K562 (cell line): ENCODE measurements at regions not wholly inside any gene's neighbourhood (a gene's known extent, or its start where the extent isn't known, plus 50 kb on each side); places are given as distances from the start of the nearest gene placed in this dataset.

Source experiments
- ATAC-seq: fragments of 200-7000 bp; cut with Tn5 transposase; 3 replicates; pipeline ENCODE4 v1.9.1; 2020; ENCODE audit warnings: moderate library complexity
- BruUV-seq: library from RNA; stranded (reverse); fragments of 400-500 nt; replicated peaks from 2 replicates; lab custom pipeline; 2021; lab: Mats Ljungman, UMichigan
- CTCF ChIA-PET: fragments of 300-600 bp; formaldehyde crosslinking; extraction: SDS; loops from one replicate; lab custom pipeline; 2021; ENCODE audit warnings: low intra/inter-chr PET ratio; lab: Yijun Ruan, JAX
- POLR2A ChIA-PET: fragments of 300-600, 350-650 bp; sonication (Branson Sonifier 250); formaldehyde crosslinking; extraction: SDS; loops from one replicate; lab custom pipeline; 2021; ENCODE audit warnings: antibody characterized with exemption, inconsistent platforms; lab: Yijun Ruan, JAX
- DNase-seq, 4 experiments: peaks; one replicate each; pipeline versions ENCODE4 v3.0.0 to v3.0.0-alpha.2; 2011 to 2018; ENCODE audit warnings: low spot score in 3 of 4, mixed read lengths in 3 of 4; ENCODE audit errors: extremely low read depth in 1 of 4
- FAIRE-seq: peaks from 2 replicates; lab custom pipeline; 2011; peaks lifted over from hg19 to GRCh38; lab: Jason Lieb, UNC
- H2AFZ ChIP-seq: 2 replicates; pipeline ENCODE4 v1.6.0; 2011; ENCODE audit warnings: low read depth, low read length, control low read depth, inconsistent platforms
- H3K27ac ChIP-seq: fragments of 200-600 bp; 3 replicates; pipeline ENCODE4 v1.8.0; 2011; ENCODE audit warnings: low read depth, mild to moderate bottlenecking, control low read depth, inconsistent platforms, low read length, moderate library complexity, mixed read lengths; ENCODE audit errors: extremely low read depth
- H3K27me3 ChIP-seq, 2 experiments: fragments of 300-600 bp in 1 of 2; 2 replicates in 1 of 2; 3 replicates in 1 of 2; pipeline versions ENCODE4 v1.6.0 to v1.8.0; 2011; ENCODE audit warnings: inconsistent platforms in 2 of 2, low read length in 2 of 2, mild to moderate bottlenecking in 1 of 2, mixed read lengths in 1 of 2, moderate library complexity in 1 of 2; ENCODE audit not compliant: control insufficient read depth in 2 of 2, insufficient read depth in 2 of 2
- H3K36me3 ChIP-seq: fragments of 300-600 bp; 3 replicates; pipeline ENCODE4 v1.8.0; 2011; ENCODE audit warnings: mild to moderate bottlenecking, low read length, inconsistent platforms; ENCODE audit not compliant: control insufficient read depth, insufficient read depth
- H3K4me1 ChIP-seq, 2 experiments: fragments of 200-600 bp in 1 of 2; replicated peaks in 1 of 2; 2 replicates in 1 of 2; 3 replicates in 1 of 2; pipeline versions ENCODE4 v1.5.1 to v1.8.0; 2011; ENCODE audit warnings: inconsistent platforms in 2 of 2, low read length in 2 of 2, mild to moderate bottlenecking in 1 of 2, mixed read lengths in 1 of 2, moderate library complexity in 1 of 2; ENCODE audit not compliant: control insufficient read depth in 2 of 2, insufficient read depth in 2 of 2
- H3K4me2 ChIP-seq: 2 replicates; pipeline ENCODE4 v1.6.1; 2011; ENCODE audit warnings: low read length, control low read depth, inconsistent platforms, mixed read lengths; ENCODE audit not compliant: insufficient read depth
- H3K4me3 ChIP-seq: fragments of 200-600 bp; sonication (generic), shearing (Covaris generic); 2 replicates; pipeline ENCODE4 v1.5.1; 2016; ENCODE audit warnings: control low read depth, inconsistent platforms
- H3K79me2 ChIP-seq: fragments of 200-600 bp; 3 replicates; pipeline ENCODE4 v1.8.0; 2011; ENCODE audit warnings: low read length, inconsistent platforms; ENCODE audit not compliant: control insufficient read depth, insufficient read depth
- H3K9ac ChIP-seq, 2 experiments: 2 replicates each; pipeline versions ENCODE4 v1.6.0 to v1.6.1; 2011; ENCODE audit warnings: low read depth in 2 of 2, low read length in 2 of 2, control low read depth in 1 of 2, inconsistent platforms in 1 of 2, mild to moderate bottlenecking in 1 of 2, mixed read lengths in 1 of 2; ENCODE audit not compliant: insufficient read depth in 1 of 2
- H3K9me1 ChIP-seq: one replicate; pipeline ENCODE4 v1.6.0; 2011; ENCODE audit warnings: inconsistent platforms, mild to moderate bottlenecking, low read length, moderate library complexity; ENCODE audit not compliant: control insufficient read depth, insufficient read depth
- H3K9me3 ChIP-seq: replicated peaks from 2 replicates; pipeline ENCODE4 v1.5.1; 2011; ENCODE audit warnings: low read depth, low read length, inconsistent platforms; ENCODE audit not compliant: control insufficient read depth, insufficient read depth
- H4K20me1 ChIP-seq: replicated peaks from 2 replicates; pipeline ENCODE4 v1.6.1; 2011; ENCODE audit warnings: low read length, inconsistent platforms, mixed read lengths; ENCODE audit not compliant: control insufficient read depth, insufficient read depth
- ETS2 ChIP-seq: IDR thresholded peaks from 2 replicates; pipeline ENCODE4 v1.6.1; 2016; ENCODE audit warnings: borderline replicate concordance, missing genetic modification characterization, mild to moderate bottlenecking, moderate library complexity, missing compliant biosample characterization; ENCODE audit not compliant: poor library complexity, severe bottlenecking
- ETV6 ChIP-seq, 3 experiments: fragments of 150-350 bp in 1 of 3; sonication (generic) in 1 of 3; formaldehyde crosslinking in 1 of 3; IDR thresholded peaks; 2 replicates each; pipeline versions ENCODE4 v1.6.1 to v1.8.0; 2014 to 2022; ENCODE audit warnings: borderline replicate concordance in 2 of 3, low read depth in 2 of 3, antibody characterized with exemption in 1 of 3, low read length in 1 of 3, mild to moderate bottlenecking in 1 of 3, missing genetic modification reagents in 1 of 3
- HDAC6 ChIP-seq: IDR thresholded peaks from 2 replicates; pipeline ENCODE4 v1.6.1; 2012; ENCODE audit warnings: low read depth, mild to moderate bottlenecking, control low read depth, inconsistent platforms, low read length, moderate library complexity
- HDGF ChIP-seq: fragments of 450-650 bp; IDR thresholded peaks from 2 replicates; pipeline ENCODE4 v1.6.1; 2016
- HMG20A ChIP-seq: fragments of 450-650 bp; formaldehyde crosslinking; conservative IDR thresholded peaks from 2 replicates; pipeline ENCODE4 v1.4.0; 2020; ENCODE audit warnings: mild to moderate bottlenecking, mixed read lengths
- KHSRP ChIP-seq: fragments of 450-650 bp; IDR thresholded peaks from 2 replicates; pipeline ENCODE4 v1.6.1; 2017
- KLF1 ChIP-seq: fragments of 450-650 bp; IDR thresholded peaks from 2 replicates; pipeline ENCODE4 v1.6.1; 2016; ENCODE audit warnings: missing genetic modification characterization, missing compliant biosample characterization
- NONO ChIP-seq, 2 experiments: fragments of 200-400 bp in 1 of 2; fragments of 450-650 bp in 1 of 2; formaldehyde crosslinking in 1 of 2; IDR thresholded peaks; 2 replicates each; pipeline ENCODE4 v1.6.1; 2017; ENCODE audit warnings: low read depth in 2 of 2, mild to moderate bottlenecking in 2 of 2, moderate library complexity in 2 of 2, low read length in 1 of 2
- PHF8 ChIP-seq: fragments of 200-600 bp; sonication (generic); IDR thresholded peaks from 2 replicates; pipeline ENCODE4 v1.6.1; 2012; ENCODE audit warnings: mixed run types, mild to moderate bottlenecking, inconsistent platforms, low read length, moderate library complexity, borderline replicate concordance
- TEAD4 ChIP-seq, 2 experiments: sonication (generic) in 1 of 2; formaldehyde crosslinking in 1 of 2; IDR thresholded peaks; 2 replicates each; pipeline versions ENCODE4 v1.6.1 to v1.8.0; 2012 to 2022; ENCODE audit warnings: borderline replicate concordance in 1 of 2, inconsistent platforms in 1 of 2, low read length in 1 of 2, mild to moderate bottlenecking in 1 of 2, missing genetic modification reagents in 1 of 2
- ZNF121 ChIP-seq: sonication (generic); formaldehyde crosslinking; conservative IDR thresholded peaks from 2 replicates; pipeline ENCODE4 v1.8.0; 2022; ENCODE audit warnings: missing genetic modification reagents
- ZNF589 ChIP-seq: fragments of 200-800 bp; sonication (Bioruptor generic); IDR thresholded peaks from 2 replicates; pipeline ENCODE4 v1.6.1; 2016; ENCODE audit warnings: low read depth, missing genetic modification characterization, missing compliant biosample characterization
- ZNF785 ChIP-seq: fragments of 250-450 bp; sonication (Bioruptor Pico); IDR thresholded peaks from 2 replicates; pipeline ENCODE4 v1.4.0; 2020; ENCODE audit warnings: mild to moderate bottlenecking
- WGBS: fragments of 100-300 bp; shearing (Covaris generic); methylation state at CpG from one replicate; pipeline ENCODE4 v1.1.6; 2016; ENCODE audit warnings: low coverage, mixed read lengths; ENCODE audit not compliant: insufficient coverage; ENCODE audit errors: missing lambda C conversion rate; 5-methylcytosine and 5-hydroxymethylcytosine counted together
- in situ Hi-C: fragments of 300-500 bp; cut with MboI; formaldehyde crosslinking; loops from 4 replicates; pipeline ENCODE4 v1.15.0; 2018; ENCODE audit warnings: inconsistent platforms, mixed read lengths
- intact Hi-C: fragments of 100-400 bp; cut with micrococcal nuclease; formaldehyde crosslinking; loops from 2 replicates; pipeline ENCODE4 v1.14.2; 2022
- TF ChIP-seq, protein P1 (sequence below): fragments of 250-450 bp; sonication (Bioruptor Pico); IDR thresholded peaks from 2 replicates; pipeline ENCODE4 v1.8.0; 2022; ENCODE audit warnings: moderate library complexity, mild to moderate bottlenecking, inconsistent platforms
- TF ChIP-seq, protein P2 (sequence below), 2 experiments: fragments of 450-650 bp in 1 of 2; IDR thresholded peaks; 2 replicates each; pipeline ENCODE4 v1.6.1; 2011 to 2017; ENCODE audit warnings: low read depth in 2 of 2, antibody characterized with exemption in 1 of 2, borderline replicate concordance in 1 of 2, low read length in 1 of 2, mild to moderate bottlenecking in 1 of 2, mixed read lengths in 1 of 2; ENCODE audit not compliant: control insufficient read depth in 1 of 2
- TF ChIP-seq, protein P3 (sequence below): fragments of 250-450 bp; sonication (Bioruptor Pico); IDR thresholded peaks from 2 replicates; pipeline ENCODE4 v1.4.0; 2020

DNA sequence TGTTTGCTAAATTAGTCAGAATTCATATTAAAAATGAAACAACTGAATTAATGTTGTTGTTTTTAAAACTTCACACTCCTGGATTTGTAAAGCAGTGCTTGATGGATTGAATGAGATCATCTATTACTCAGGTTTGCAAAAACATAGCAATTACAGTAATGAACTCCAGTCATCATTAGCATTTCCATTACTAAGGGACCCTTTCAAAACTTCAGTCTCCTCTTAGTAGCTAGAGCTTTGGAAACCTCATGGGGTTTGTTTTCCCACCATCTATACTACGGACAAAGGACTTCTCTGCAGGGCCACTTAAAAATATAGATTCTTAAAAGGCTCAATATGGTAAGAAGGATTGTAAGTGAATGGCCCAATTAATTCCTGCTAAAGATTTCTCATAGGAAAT, 174.5 kb upstream of the PRNP start:
- H3K9ac ChIP-seq: no peak overlapping the region
- in situ Hi-C loops (no loop called here), intact Hi-C loops (no loop called here)
- H3K4me2 ChIP-seq: no peak overlapping the region
- no TSS peak for BruUV-seq
- no peak for FAIRE-seq
- no peaks in the 10 kb centered on the region for H4K20me1 ChIP-seq
- H3K36me3 ChIP-seq: no peaks in the 10 kb centered on the region
- H3K4me1 ChIP-seq: no peaks in the 10 kb centered on the region
- H2AFZ ChIP-seq: no peak overlapping the region
- no peaks in the 10 kb centered on the region for H3K79me2 ChIP-seq
- POLR2A ChIA-PET: no interaction called here
- CTCF ChIA-PET: no interaction called here
- no peaks in the 10 kb centered on the region for H3K27me3 ChIP-seq
- H3K4me3 ChIP-seq: no peak overlapping the region
- no peak overlapping the region for H3K27ac ChIP-seq
- DNase-seq: no peak
- 0% methylated on average over 1 of the region's 1 CpG for WGBS
- no peaks in the 10 kb centered on the region for H3K9me1 ChIP-seq
- no peak for ATAC-seq
- H3K9me3 ChIP-seq: no peaks in the 10 kb centered on the region
- TF ChIP-seq HDGF (no peak), HMG20A (CRISPR knock-in tag) (no peak), ZNF121 (CRISPR knock-in tag) (no peak), KLF1 (tag) (no peak), ETS2 (tag) (no peak), ETV6 (IDR thresholded peaks at IDR 0.05; ENCODE audit: borderline replicate concordance in 1 of 2, low read depth in 2 of 2, low read length in 1 of 2) (no peak), ETV6 (CRISPR knock-in tag; IDR thresholded peaks at IDR 0.05; ENCODE audit: borderline replicate concordance) (no peak), ZNF785 (CRISPR knock-in tag) (no peak), ZNF589 (CRISPR knock-in tag) (no peak), KHSRP (no peak), NONO (IDR thresholded peaks at IDR 0.05; ENCODE audit: low read depth in 2 of 2, low read length in 1 of 2) (no peak), TEAD4 (IDR thresholded peaks at IDR 0.05; ENCODE audit: low read length) (no peak), TEAD4 (CRISPR knock-in tag; IDR thresholded peaks at IDR 0.05; ENCODE audit: borderline replicate concordance) (no peak), HDAC6 (no peak), PHF8 (no peak)
- TF ChIP-seq, protein P1, sequence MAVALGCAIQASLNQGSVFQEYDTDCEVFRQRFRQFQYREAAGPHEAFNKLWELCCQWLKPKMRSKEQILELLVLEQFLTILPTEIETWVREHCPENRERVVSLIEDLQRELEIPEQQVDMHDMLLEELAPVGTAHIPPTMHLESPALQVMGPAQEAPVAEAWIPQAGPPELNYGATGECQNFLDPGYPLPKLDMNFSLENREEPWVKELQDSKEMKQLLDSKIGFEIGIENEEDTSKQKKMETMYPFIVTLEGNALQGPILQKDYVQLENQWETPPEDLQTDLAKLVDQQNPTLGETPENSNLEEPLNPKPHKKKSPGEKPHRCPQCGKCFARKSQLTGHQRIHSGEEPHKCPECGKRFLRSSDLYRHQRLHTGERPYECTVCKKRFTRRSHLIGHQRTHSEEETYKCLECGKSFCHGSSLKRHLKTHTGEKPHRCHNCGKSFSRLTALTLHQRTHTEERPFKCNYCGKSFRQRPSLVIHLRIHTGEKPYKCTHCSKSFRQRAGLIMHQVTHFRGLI (CRISPR knock-in tag): no peak
- TF ChIP-seq, protein P2, sequence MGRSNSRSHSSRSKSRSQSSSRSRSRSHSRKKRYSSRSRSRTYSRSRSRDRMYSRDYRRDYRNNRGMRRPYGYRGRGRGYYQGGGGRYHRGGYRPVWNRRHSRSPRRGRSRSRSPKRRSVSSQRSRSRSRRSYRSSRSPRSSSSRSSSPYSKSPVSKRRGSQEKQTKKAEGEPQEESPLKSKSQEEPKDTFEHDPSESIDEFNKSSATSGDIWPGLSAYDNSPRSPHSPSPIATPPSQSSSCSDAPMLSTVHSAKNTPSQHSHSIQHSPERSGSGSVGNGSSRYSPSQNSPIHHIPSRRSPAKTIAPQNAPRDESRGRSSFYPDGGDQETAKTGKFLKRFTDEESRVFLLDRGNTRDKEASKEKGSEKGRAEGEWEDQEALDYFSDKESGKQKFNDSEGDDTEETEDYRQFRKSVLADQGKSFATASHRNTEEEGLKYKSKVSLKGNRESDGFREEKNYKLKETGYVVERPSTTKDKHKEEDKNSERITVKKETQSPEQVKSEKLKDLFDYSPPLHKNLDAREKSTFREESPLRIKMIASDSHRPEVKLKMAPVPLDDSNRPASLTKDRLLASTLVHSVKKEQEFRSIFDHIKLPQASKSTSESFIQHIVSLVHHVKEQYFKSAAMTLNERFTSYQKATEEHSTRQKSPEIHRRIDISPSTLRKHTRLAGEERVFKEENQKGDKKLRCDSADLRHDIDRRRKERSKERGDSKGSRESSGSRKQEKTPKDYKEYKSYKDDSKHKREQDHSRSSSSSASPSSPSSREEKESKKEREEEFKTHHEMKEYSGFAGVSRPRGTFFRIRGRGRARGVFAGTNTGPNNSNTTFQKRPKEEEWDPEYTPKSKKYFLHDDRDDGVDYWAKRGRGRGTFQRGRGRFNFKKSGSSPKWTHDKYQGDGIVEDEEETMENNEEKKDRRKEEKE (IDR thresholded peaks at IDR 0.05; ENCODE audit: borderline replicate concordance in 1 of 2, control insufficient read depth in 1 of 2, low read depth in 2 of 2, low read length in 1 of 2): no peak
- TF ChIP-seq, protein P3, sequence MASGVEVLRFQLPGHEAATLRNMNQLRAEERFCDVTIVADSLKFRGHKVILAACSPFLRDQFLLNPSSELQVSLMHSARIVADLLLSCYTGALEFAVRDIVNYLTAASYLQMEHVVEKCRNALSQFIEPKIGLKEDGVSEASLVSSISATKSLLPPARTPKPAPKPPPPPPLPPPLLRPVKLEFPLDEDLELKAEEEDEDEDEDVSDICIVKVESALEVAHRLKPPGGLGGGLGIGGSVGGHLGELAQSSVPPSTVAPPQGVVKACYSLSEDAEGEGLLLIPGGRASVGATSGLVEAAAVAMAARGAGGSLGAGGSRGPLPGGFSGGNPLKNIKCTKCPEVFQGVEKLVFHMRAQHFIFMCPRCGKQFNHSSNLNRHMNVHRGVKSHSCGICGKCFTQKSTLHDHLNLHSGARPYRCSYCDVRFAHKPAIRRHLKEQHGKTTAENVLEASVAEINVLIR (CRISPR knock-in tag): no peak
